ENCODE measurements at regions not wholly inside any gene's neighbourhood (a gene's known extent, or its start where the extent isn't known, plus 50 kb on each side); places are given as distances from the start of the nearest gene placed in this dataset.
A peak's percentile ranks its signal among the peaks of the same experiment; 100 is the strongest.

DNA sequence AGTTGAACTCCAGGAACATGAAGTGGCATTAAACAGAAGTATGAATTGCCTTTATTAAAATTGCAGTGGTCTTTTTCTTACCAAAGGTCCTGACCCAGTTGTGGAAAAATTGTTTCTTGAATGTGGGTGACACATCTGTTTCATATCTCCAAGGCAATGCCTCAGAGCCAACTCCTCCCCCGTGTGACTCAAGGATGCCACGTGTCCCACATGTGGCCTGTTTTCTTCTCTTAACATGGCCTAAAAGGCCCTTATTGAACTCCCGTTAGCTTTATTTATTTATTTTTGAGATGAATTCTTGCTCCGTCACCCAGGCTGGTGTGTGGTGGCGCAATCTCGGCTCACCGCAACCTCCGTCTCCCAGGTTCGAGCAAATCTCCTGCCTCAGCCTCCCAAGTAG, 128.4 kb upstream of the ESR1 start:
- no peak for DNase-seq
- no peaks in the 10 kb centered on the region for H3K27me3 ChIP-seq
- no peak overlapping the region for H3K4me3 ChIP-seq
- H3K27ac ChIP-seq = no peak overlapping the region
- H3K9me3 ChIP-seq = no peaks in the 10 kb centered on the region
- no peaks in the 10 kb centered on the region for H3K36me3 ChIP-seq
- no peaks in the 10 kb centered on the region for H3K4me1 ChIP-seq
- no peak for TF ChIP-seq POLR2A (IDR thresholded peaks at IDR 0.05)
- TF ChIP-seq, protein P1, sequence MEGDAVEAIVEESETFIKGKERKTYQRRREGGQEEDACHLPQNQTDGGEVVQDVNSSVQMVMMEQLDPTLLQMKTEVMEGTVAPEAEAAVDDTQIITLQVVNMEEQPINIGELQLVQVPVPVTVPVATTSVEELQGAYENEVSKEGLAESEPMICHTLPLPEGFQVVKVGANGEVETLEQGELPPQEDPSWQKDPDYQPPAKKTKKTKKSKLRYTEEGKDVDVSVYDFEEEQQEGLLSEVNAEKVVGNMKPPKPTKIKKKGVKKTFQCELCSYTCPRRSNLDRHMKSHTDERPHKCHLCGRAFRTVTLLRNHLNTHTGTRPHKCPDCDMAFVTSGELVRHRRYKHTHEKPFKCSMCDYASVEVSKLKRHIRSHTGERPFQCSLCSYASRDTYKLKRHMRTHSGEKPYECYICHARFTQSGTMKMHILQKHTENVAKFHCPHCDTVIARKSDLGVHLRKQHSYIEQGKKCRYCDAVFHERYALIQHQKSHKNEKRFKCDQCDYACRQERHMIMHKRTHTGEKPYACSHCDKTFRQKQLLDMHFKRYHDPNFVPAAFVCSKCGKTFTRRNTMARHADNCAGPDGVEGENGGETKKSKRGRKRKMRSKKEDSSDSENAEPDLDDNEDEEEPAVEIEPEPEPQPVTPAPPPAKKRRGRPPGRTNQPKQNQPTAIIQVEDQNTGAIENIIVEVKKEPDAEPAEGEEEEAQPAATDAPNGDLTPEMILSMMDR (IDR thresholded peaks at IDR 0.05) = no peak

GRCh38 chr6:151679941-151680340, 127.5 kb upstream of the ESR1 start:
- Histone ChIP-seq H3K9me3 (no peaks in the 10 kb centered on the region), H3K4me3 (no peak overlapping the region), H3K4me1 (no peaks in the 10 kb centered on the region), H3K27me3 (no peaks in the 10 kb centered on the region), H3K36me3 (no peaks in the 10 kb centered on the region), H3K27ac (no peak overlapping the region)
- no peak for DNase-seq
- no peak for TF ChIP-seq POLR2A (IDR thresholded peaks at IDR 0.05)
- TF ChIP-seq, protein P1 (IDR thresholded peaks at IDR 0.05) = no peak

- TF ChIP-seq POLR2A (IDR thresholded peaks at IDR 0.05) = no peak
- TF ChIP-seq, protein P1 (IDR thresholded peaks at IDR 0.05) = no peak
- H3K27ac ChIP-seq = no peak overlapping the region
These were observed 126.5 kb upstream of the ESR1 start for GRCh38 chr6:151680846-151681432.

DNA sequence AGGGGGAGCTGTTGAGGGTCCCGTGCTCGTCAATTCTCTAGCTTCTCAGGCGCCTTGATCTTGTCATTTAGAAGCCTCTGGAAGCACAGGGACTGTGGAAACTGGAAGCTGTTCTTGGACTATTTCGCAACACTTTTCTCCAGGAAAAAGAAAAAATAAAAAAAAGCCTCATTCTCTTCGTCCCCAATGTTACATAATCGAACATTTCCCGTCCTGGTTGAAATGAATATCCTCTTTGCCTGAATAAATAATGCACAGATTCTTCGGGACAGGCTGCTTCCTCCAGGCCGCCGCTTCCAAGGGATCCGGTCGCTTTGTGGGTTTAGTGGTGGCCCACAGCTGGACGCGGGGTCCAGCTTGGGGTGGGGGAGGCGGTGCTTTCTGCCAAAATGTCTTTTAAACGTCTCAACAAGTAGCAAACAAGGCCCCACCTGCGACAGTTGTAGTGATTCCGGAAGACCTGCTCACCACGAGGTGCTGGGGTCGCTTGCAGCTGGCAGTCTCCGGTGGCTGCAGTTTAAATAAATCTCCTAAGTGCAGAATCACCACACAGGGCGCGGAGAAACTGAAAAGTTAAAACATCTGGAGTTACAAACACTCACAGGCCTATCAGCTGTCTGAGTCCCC, 125.9 kb upstream of the ESR1 start:
- H3K4me1 ChIP-seq = no peaks in the 10 kb centered on the region
- peak overlapping the region in 1 of 4 donors; percentile 25 for H3K27ac ChIP-seq
- no peaks in the 10 kb centered on the region for H3K27me3 ChIP-seq
- no peaks in the 10 kb centered on the region for H3K9me3 ChIP-seq
- TF ChIP-seq, protein P1 (IDR thresholded peaks at IDR 0.05) = no peak
- no peak for TF ChIP-seq POLR2A (IDR thresholded peaks at IDR 0.05)
- no peaks in the 10 kb centered on the region for H3K36me3 ChIP-seq
- peak overlapping the region in 2 of 4 donors; percentile 24 to 25 for H3K4me3 ChIP-seq
- no peak for DNase-seq

More at GRCh38 chr6:151680846-151681432, 126.5 kb upstream of the ESR1 start:
- H3K4me3 ChIP-seq = peak overlapping the region in 1 of 4 donors; percentile 25
- no peaks in the 10 kb centered on the region for H3K4me1 ChIP-seq
- no peaks in the 10 kb centered on the region for H3K9me3 ChIP-seq
- H3K36me3 ChIP-seq = no peaks in the 10 kb centered on the region
- no peak for DNase-seq
- no peaks in the 10 kb centered on the region for H3K27me3 ChIP-seq

GRCh38 chr6:151682251-151682650, 125.2 kb upstream of the ESR1 start:
- no peaks in the 10 kb centered on the region for H3K9me3 ChIP-seq
- TF ChIP-seq, protein P1 (IDR thresholded peaks at IDR 0.05) = no peak
- no peak for TF ChIP-seq POLR2A (IDR thresholded peaks at IDR 0.05)
- DNase-seq = no peak
- no peaks in the 10 kb centered on the region for H3K36me3 ChIP-seq
- H3K27ac ChIP-seq = no peak overlapping the region
- no peaks in the 10 kb centered on the region for H3K4me1 ChIP-seq
- H3K27me3 ChIP-seq = no peaks in the 10 kb centered on the region
- H3K4me3 ChIP-seq = no peak overlapping the region
